Bronchial epithelial cell (primary cell): ENCODE measurements at regions not wholly inside any gene's neighbourhood (a gene's known extent, or its start where the extent isn't known, plus 50 kb on each side); places are given as distances from the start of the nearest gene placed in this dataset.

Experiments used
- DNase-seq: peaks from one replicate; pipeline ENCODE4 v3.0.0-alpha.2; 2010; ENCODE audit warnings: low read depth
- FAIRE-seq: peaks from 2 replicates; lab custom pipeline; 2011; peaks lifted over from hg19 to GRCh38; lab: Jason Lieb, UNC
- H3K27me3 ChIP-seq: 2 replicates; pipeline ENCODE4 v1.5.1; 2011; ENCODE audit warnings: low read length; ENCODE audit not compliant: control insufficient read depth, insufficient read depth
- H3K36me3 ChIP-seq: 2 replicates; pipeline ENCODE4 v1.5.1; 2011; ENCODE audit warnings: low read length; ENCODE audit not compliant: control insufficient read depth, insufficient read depth
- H3K4me3 ChIP-seq: 2 replicates; pipeline ENCODE4 v1.5.1; 2011; ENCODE audit warnings: mild to moderate bottlenecking, low read depth, low read length, control low read depth
- TF ChIP-seq, protein P1 (sequence below): IDR thresholded peaks from 2 replicates; pipeline ENCODE4 v1.5.1; 2011; ENCODE audit warnings: mild to moderate bottlenecking, moderate library complexity, low read length, control low read depth, inconsistent platforms; ENCODE audit not compliant: insufficient read depth, severe bottlenecking

DNA sequence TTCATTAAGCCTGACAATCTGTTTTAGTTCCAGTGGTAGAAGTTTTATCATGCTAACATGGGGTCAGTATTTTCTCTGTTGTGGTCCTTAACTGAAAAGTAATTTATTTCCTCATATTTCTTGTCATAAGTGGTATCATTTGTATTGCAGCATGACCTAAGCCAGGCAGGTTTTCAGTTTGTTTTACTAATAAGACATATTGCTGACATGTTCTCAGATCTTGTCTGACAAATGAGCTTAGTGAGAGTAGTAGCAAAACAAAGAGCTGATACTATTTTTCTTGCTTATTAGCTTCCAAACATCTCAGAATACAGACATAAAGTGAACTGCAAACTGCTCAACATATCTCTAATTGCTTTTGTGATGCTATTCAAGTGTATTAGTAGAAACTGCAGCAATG is 293.6 kb downstream of the DSEL start:
- H3K36me3 ChIP-seq, result no peaks in the 10 kb centered on the region
- H3K27me3 ChIP-seq, result no peaks in the 10 kb centered on the region
- TF ChIP-seq, protein P1, sequence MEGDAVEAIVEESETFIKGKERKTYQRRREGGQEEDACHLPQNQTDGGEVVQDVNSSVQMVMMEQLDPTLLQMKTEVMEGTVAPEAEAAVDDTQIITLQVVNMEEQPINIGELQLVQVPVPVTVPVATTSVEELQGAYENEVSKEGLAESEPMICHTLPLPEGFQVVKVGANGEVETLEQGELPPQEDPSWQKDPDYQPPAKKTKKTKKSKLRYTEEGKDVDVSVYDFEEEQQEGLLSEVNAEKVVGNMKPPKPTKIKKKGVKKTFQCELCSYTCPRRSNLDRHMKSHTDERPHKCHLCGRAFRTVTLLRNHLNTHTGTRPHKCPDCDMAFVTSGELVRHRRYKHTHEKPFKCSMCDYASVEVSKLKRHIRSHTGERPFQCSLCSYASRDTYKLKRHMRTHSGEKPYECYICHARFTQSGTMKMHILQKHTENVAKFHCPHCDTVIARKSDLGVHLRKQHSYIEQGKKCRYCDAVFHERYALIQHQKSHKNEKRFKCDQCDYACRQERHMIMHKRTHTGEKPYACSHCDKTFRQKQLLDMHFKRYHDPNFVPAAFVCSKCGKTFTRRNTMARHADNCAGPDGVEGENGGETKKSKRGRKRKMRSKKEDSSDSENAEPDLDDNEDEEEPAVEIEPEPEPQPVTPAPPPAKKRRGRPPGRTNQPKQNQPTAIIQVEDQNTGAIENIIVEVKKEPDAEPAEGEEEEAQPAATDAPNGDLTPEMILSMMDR, result no peak
- DNase-seq (no peak), FAIRE-seq (no peak)
- no peak overlapping the region for H3K4me3 ChIP-seq

DNA sequence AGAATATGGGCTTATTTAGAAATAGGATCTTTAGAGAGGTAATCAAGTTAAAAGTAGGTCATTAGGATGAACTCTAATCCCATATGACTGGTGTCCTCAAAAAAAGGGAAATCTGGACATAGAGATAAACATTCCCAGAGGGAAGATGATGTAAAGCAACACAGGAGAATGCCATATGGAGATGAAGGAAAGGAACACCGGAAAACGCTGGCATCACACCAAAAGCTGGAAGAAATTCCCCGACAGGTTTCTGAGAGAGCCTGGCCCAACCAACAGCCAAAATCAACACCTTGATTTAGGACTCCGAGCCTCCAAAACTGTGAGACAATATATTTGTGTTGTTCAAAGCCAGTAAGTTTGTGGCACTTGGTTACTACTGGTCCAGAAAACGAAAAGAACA is 296.7 kb downstream of the DSEL start:
- Histone ChIP-seq H3K27me3 (no peaks in the 10 kb centered on the region), H3K4me3 (no peak overlapping the region), H3K36me3 (no peaks in the 10 kb centered on the region)
- FAIRE-seq (no peak), DNase-seq (no peak)
- TF ChIP-seq, protein P1, result no peak

DNA sequence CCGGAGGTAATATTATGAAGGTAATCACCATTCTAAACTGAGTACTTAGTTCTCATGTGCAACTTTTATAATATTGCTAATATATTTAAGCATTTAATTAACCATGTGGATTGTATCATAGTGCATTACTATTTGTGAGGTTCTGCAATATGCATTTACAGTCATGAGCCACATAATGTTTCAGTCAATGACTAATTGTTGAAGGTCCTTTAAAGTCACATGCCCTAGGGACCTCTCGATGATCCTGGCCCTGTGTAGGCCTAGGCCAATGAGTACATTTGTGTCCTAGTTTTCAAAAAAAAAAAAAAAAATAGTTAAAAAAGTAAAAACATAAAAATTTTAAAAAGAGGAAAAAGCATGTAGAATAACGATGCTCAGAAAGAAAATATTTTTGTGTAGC is 298.0 kb downstream of the DSEL start:
- Histone ChIP-seq H3K4me3 (no peak overlapping the region), H3K27me3 (no peaks in the 10 kb centered on the region), H3K36me3 (no peaks in the 10 kb centered on the region)
- DNase-seq, result no peak
- TF ChIP-seq, protein P1, result no peak
- FAIRE-seq, result no peak

DNA sequence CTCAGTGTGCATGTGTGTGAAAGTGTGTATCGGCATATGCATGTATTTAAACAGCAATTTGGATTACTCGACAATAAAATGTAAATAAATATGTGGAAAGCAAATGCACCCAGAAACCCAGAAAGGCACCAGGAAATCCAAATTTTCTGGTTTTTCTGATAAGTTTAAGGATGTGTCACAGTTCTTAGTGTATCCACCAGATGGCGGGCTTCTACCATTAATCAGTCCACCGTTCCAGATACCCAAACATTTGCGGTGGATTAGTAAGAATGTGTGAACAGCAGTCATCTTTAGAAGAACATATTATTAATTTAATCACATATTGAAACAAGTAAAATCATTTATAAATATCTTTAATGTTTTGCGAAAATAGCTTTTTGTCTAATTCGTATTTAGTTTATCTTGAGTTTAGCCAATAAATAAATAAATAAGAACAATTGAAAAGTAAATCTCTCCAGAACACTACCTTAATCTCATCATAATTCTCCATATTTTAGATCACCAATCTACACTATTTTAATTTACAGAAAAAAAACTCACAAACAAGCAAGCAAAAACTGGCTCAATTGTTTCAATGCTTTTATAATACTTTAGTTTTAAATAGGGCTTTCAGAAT is 298.9 kb downstream of the DSEL start:
- TF ChIP-seq, protein P1, result peak; percentile 48
- no peaks in the 10 kb centered on the region for H3K36me3 ChIP-seq
- FAIRE-seq, result no peak
- H3K27me3 ChIP-seq, result no peaks in the 10 kb centered on the region
- peak; percentile 57 for DNase-seq
- H3K4me3 ChIP-seq, result no peak overlapping the region

DNA sequence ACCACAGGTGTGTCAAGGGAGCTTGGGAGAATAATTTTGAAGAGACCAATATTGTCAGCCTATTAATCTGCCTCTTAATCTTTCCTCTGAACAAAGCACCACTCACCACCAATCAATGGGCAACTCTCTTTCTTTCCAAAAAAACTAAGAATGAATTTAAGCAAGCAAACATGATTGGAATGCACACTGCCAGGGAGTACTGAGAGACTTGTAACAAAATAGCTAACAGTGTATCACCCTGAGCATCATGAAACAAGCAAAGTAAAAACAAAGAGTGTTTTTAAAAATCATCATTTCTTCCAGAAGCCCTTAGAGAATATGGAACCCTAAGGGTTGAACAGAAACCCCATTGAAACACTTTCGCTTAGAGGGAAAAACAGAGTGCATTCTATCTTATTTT is 299.7 kb downstream of the DSEL start:
- Histone ChIP-seq H3K27me3 (no peaks in the 10 kb centered on the region), H3K4me3 (no peak overlapping the region), H3K36me3 (no peaks in the 10 kb centered on the region)
- DNase-seq, result no peak
- FAIRE-seq, result no peak
- TF ChIP-seq, protein P1, result no peak

DNA sequence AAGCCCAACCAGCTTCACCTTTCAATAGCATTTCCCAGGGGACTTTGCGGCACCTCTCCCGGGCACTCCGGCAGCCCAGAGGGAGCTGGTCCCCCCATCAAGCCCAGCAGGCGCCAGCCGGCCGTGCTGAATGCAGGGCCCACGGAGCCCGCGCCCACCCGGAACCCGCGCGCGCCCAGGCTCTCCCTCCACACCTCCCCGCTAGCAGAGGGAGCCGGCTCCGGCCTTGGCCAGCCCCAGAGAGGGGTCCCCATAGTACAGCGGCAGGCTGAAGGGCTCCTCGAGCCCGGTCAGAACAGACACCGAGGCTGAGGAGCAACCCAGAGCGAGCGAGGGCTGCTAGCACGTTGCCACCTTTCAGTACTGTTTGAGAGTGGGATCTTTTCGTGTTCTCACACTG is 300.8 kb downstream of the DSEL start:
- TF ChIP-seq, protein P1, result no peak
- FAIRE-seq, result no peak

More for the DNA sequence above, 300.8 kb downstream of the DSEL start:
- H3K36me3 ChIP-seq, result no peaks in the 10 kb centered on the region
- H3K27me3 ChIP-seq, result no peaks in the 10 kb centered on the region
- DNase-seq, result no peak
- H3K4me3 ChIP-seq, result no peak overlapping the region
